AG10803 (cell line): ENCODE measurements at regions not wholly inside any gene's neighbourhood (a gene's known extent, or its start where the extent isn't known, plus 50 kb on each side); places are given as distances from the start of the nearest gene placed in this dataset.

Source experiments
- DNase-seq: peaks from one replicate; pipeline ENCODE4 v3.0.0; 2010; ENCODE audit warnings: low read depth
- H3K4me3 ChIP-seq: 2 replicates; pipeline ENCODE4 v1.5.1; 2011; ENCODE audit warnings: mild to moderate bottlenecking, low read length, control low read depth
- CTCF ChIP-seq: conservative IDR thresholded peaks from 2 replicates; pipeline ENCODE4 v1.5.1; 2011; ENCODE audit warnings: mild to moderate bottlenecking, low read length, control low read depth, inconsistent platforms

- no peak for DNase-seq
- no peak for TF ChIP-seq CTCF
- no peak overlapping the region for H3K4me3 ChIP-seq
Measured at GRCh38 chr14:101350691-101351090, 210.6 kb upstream of the DIO3 start.

- no peak for DNase-seq
- H3K4me3 ChIP-seq: no peak overlapping the region
- TF ChIP-seq CTCF: no peak
Measured at GRCh38 chr14:101351146-101351545, 210.1 kb upstream of the DIO3 start.

GRCh38 chr14:101351769-101352168 lies 209.5 kb upstream of the DIO3 start:
- H3K4me3 ChIP-seq: no peak overlapping the region
- TF ChIP-seq CTCF: no peak
- no peak for DNase-seq

GRCh38 chr14:101352567-101352966 lies 208.7 kb upstream of the DIO3 start:
- DNase-seq: no peak
- no peak overlapping the region for H3K4me3 ChIP-seq
- TF ChIP-seq CTCF: no peak

GRCh38 chr14:101353422-101353821 lies 207.9 kb upstream of the DIO3 start:
- H3K4me3 ChIP-seq: no peak overlapping the region
- no peak for DNase-seq
- TF ChIP-seq CTCF: no peak

GRCh38 chr14:101354726-101355125 lies 206.6 kb upstream of the DIO3 start:
- no peak for TF ChIP-seq CTCF
- no peak for DNase-seq
- no peak overlapping the region for H3K4me3 ChIP-seq

GRCh38 chr14:101355284-101355683 lies 206.0 kb upstream of the DIO3 start:
- no peak for TF ChIP-seq CTCF
- no peak for DNase-seq
- no peak overlapping the region for H3K4me3 ChIP-seq
